ENCODE measurements at regions not wholly inside any gene's neighbourhood (a gene's known extent, or its start where the extent isn't known, plus 50 kb on each side); places are given as distances from the start of the nearest gene placed in this dataset.
"Not testable (repeated sequence)": the region's sequence is repeated elsewhere in the genome, so short reads cannot be mapped to it uniquely, and the experiment has no call there.

GRCh38 chr6:51477711-51478311, 609.6 kb downstream of the PKHD1 start:
- no peaks in the 10 kb centered on the region for H3K27me3 Mint-ChIP-seq
- H3K36me3 Mint-ChIP-seq (ENCODE audit: low read depth): no peaks in the 10 kb centered on the region
- DNase-seq: no peak
- no peak overlapping the region for H3K4me3 Mint-ChIP-seq
- no peak for ATAC-seq
- H3K9me3 ChIP-seq (ENCODE audit: control insufficient read depth, low read length, poor library complexity, severe bottlenecking): no peaks in the 10 kb centered on the region
- no peaks in the 10 kb centered on the region for H3K4me1 Mint-ChIP-seq
- no peak overlapping the region for H3K27ac Mint-ChIP-seq

GRCh38 chr6:51479296-51479695, 608.1 kb downstream of the PKHD1 start:
- H3K4me3 Mint-ChIP-seq: no peak overlapping the region
- no peaks in the 10 kb centered on the region for H3K36me3 Mint-ChIP-seq (ENCODE audit: low read depth)
- DNase-seq: no peak
- H3K9me3 ChIP-seq (ENCODE audit: control insufficient read depth, low read length, poor library complexity, severe bottlenecking): no peaks in the 10 kb centered on the region
- H3K27ac Mint-ChIP-seq: no peak overlapping the region
- no peaks in the 10 kb centered on the region for H3K27me3 Mint-ChIP-seq
- no peak for ATAC-seq
- H3K4me1 Mint-ChIP-seq: no peaks in the 10 kb centered on the region

GRCh38 chr6:51480040-51480439, 607.4 kb downstream of the PKHD1 start:
- no peak for DNase-seq
- no peaks in the 10 kb centered on the region for H3K27me3 Mint-ChIP-seq
- ATAC-seq: no peak
- H3K4me3 Mint-ChIP-seq: no peak overlapping the region
- H3K27ac Mint-ChIP-seq: no peak overlapping the region
- no peaks in the 10 kb centered on the region for H3K4me1 Mint-ChIP-seq
- H3K9me3 ChIP-seq (ENCODE audit: control insufficient read depth, low read length, poor library complexity, severe bottlenecking): no peaks in the 10 kb centered on the region
- no peaks in the 10 kb centered on the region for H3K36me3 Mint-ChIP-seq (ENCODE audit: low read depth)

GRCh38 chr6:51485869-51486268, 601.5 kb downstream of the PKHD1 start:
- H3K36me3 Mint-ChIP-seq (ENCODE audit: low read depth); DNase-seq; H3K27ac Mint-ChIP-seq; H3K9me3 ChIP-seq (ENCODE audit: control insufficient read depth, low read length, poor library complexity, severe bottlenecking); ATAC-seq; H3K27me3 Mint-ChIP-seq; H3K4me1 Mint-ChIP-seq; H3K4me3 Mint-ChIP-seq: not testable (repeated sequence)

GRCh38 chr6:51487937-51488336, 599.5 kb downstream of the PKHD1 start:
- Mint-ChIP-seq H3K27me3 (no peaks in the 10 kb centered on the region), H3K36me3 (ENCODE audit: low read depth) (no peaks in the 10 kb centered on the region), H3K27ac (no peak overlapping the region), H3K4me3 (no peak overlapping the region), H3K4me1 (no peaks in the 10 kb centered on the region)
- ATAC-seq (no peak), DNase-seq (no peak)
- no peaks in the 10 kb centered on the region for H3K9me3 ChIP-seq (ENCODE audit: control insufficient read depth, low read length, poor library complexity, severe bottlenecking)

- H3K27ac Mint-ChIP-seq: no peak overlapping the region
- H3K36me3 Mint-ChIP-seq (ENCODE audit: low read depth): no peaks in the 10 kb centered on the region
- no peak overlapping the region for H3K4me3 Mint-ChIP-seq
- ATAC-seq (no peak), DNase-seq (no peak)
- H3K4me1 Mint-ChIP-seq: no peaks in the 10 kb centered on the region
- no peaks in the 10 kb centered on the region for H3K9me3 ChIP-seq (ENCODE audit: control insufficient read depth, low read length, poor library complexity, severe bottlenecking)
- H3K27me3 Mint-ChIP-seq: no peaks in the 10 kb centered on the region
Measured at GRCh38 chr6:51489133-51489532, 598.3 kb downstream of the PKHD1 start.

GRCh38 chr6:51490101-51490500, 597.3 kb downstream of the PKHD1 start:
- Mint-ChIP-seq H3K27me3 (no peaks in the 10 kb centered on the region), H3K4me1 (no peaks in the 10 kb centered on the region), H3K4me3 (no peak overlapping the region), H3K27ac (no peak overlapping the region), H3K36me3 (ENCODE audit: low read depth) (no peaks in the 10 kb centered on the region)
- DNase-seq (no peak), ATAC-seq (no peak)
- H3K9me3 ChIP-seq (ENCODE audit: control insufficient read depth, low read length, poor library complexity, severe bottlenecking): no peaks in the 10 kb centered on the region

- Mint-ChIP-seq H3K36me3 (ENCODE audit: low read depth) (no peaks in the 10 kb centered on the region), H3K27me3 (no peaks in the 10 kb centered on the region)
Measured at GRCh38 chr6:51494342-51494741, 593.1 kb downstream of the PKHD1 start.

GRCh38 chr6:51495096-51495495, 592.3 kb downstream of the PKHD1 start:
- no peaks in the 10 kb centered on the region for H3K9me3 ChIP-seq (ENCODE audit: control insufficient read depth, low read length, poor library complexity, severe bottlenecking)
- H3K4me1 Mint-ChIP-seq: no peaks in the 10 kb centered on the region
- DNase-seq: no peak
- no peak for ATAC-seq
- no peak overlapping the region for H3K27ac Mint-ChIP-seq
- H3K27me3 Mint-ChIP-seq: no peaks in the 10 kb centered on the region
- no peaks in the 10 kb centered on the region for H3K36me3 Mint-ChIP-seq (ENCODE audit: low read depth)
- H3K4me3 Mint-ChIP-seq: no peak overlapping the region

More at GRCh38 chr6:51494342-51494741, 593.1 kb downstream of the PKHD1 start:
- no peaks in the 10 kb centered on the region for H3K9me3 ChIP-seq (ENCODE audit: control insufficient read depth, low read length, poor library complexity, severe bottlenecking)
- DNase-seq: no peak
- H3K27ac Mint-ChIP-seq: no peak overlapping the region
- no peak for ATAC-seq
- no peaks in the 10 kb centered on the region for H3K4me1 Mint-ChIP-seq
- no peak overlapping the region for H3K4me3 Mint-ChIP-seq

- Mint-ChIP-seq H3K4me3 (no peak overlapping the region), H3K27me3 (no peaks in the 10 kb centered on the region), H3K27ac (no peak overlapping the region), H3K4me1 (no peaks in the 10 kb centered on the region), H3K36me3 (ENCODE audit: low read depth) (no peaks in the 10 kb centered on the region)
- ATAC-seq (no peak), DNase-seq (no peak)
- no peaks in the 10 kb centered on the region for H3K9me3 ChIP-seq (ENCODE audit: control insufficient read depth, low read length, poor library complexity, severe bottlenecking)
Measured at GRCh38 chr6:51495610-51496396, 591.6 kb downstream of the PKHD1 start.

GRCh38 chr6:51502996-51503395, 584.4 kb downstream of the PKHD1 start:
- H3K9me3 ChIP-seq (ENCODE audit: control insufficient read depth, low read length, poor library complexity, severe bottlenecking): no peaks in the 10 kb centered on the region
- H3K4me1 Mint-ChIP-seq: no peaks in the 10 kb centered on the region
- no peak overlapping the region for H3K27ac Mint-ChIP-seq
- ATAC-seq (no peak), DNase-seq (no peak)
- no peak overlapping the region for H3K4me3 Mint-ChIP-seq
- H3K36me3 Mint-ChIP-seq (ENCODE audit: low read depth): no peaks in the 10 kb centered on the region
- H3K27me3 Mint-ChIP-seq: no peaks in the 10 kb centered on the region

GRCh38 chr6:51505434-51505833, 582.0 kb downstream of the PKHD1 start:
- Mint-ChIP-seq H3K27me3 (no peaks in the 10 kb centered on the region), H3K36me3 (ENCODE audit: low read depth) (no peaks in the 10 kb centered on the region), H3K27ac (no peak overlapping the region), H3K4me3 (no peak overlapping the region), H3K4me1 (no peaks in the 10 kb centered on the region)
- ATAC-seq (no peak), DNase-seq (no peak)
- H3K9me3 ChIP-seq (ENCODE audit: control insufficient read depth, low read length, poor library complexity, severe bottlenecking): no peaks in the 10 kb centered on the region

GRCh38 chr6:51509597-51509996, 577.8 kb downstream of the PKHD1 start:
- ATAC-seq: no peak

GRCh38 chr6:51511081-51511480, 576.3 kb downstream of the PKHD1 start:
- Mint-ChIP-seq H3K27me3 (no peaks in the 10 kb centered on the region), H3K4me1 (no peaks in the 10 kb centered on the region), H3K36me3 (ENCODE audit: low read depth) (no peaks in the 10 kb centered on the region), H3K4me3 (no peak overlapping the region), H3K27ac (no peak overlapping the region)
- DNase-seq (no peak), ATAC-seq (no peak)
- H3K9me3 ChIP-seq (ENCODE audit: control insufficient read depth, low read length, poor library complexity, severe bottlenecking): no peaks in the 10 kb centered on the region

More at GRCh38 chr6:51509597-51509996, 577.8 kb downstream of the PKHD1 start:
- Mint-ChIP-seq H3K4me1 (no peaks in the 10 kb centered on the region), H3K27me3 (no peaks in the 10 kb centered on the region), H3K27ac (no peak overlapping the region), H3K4me3 (no peak overlapping the region), H3K36me3 (ENCODE audit: low read depth) (no peaks in the 10 kb centered on the region)
- no peak for DNase-seq
- H3K9me3 ChIP-seq (ENCODE audit: control insufficient read depth, low read length, poor library complexity, severe bottlenecking): no peaks in the 10 kb centered on the region
